T-cell (primary cell): ENCODE measurements at regions not wholly inside any gene's neighbourhood (a gene's known extent, or its start where the extent isn't known, plus 50 kb on each side); places are given as distances from the start of the nearest gene placed in this dataset.
"Not testable (repeated sequence)": the region's sequence is repeated elsewhere in the genome, so short reads cannot be mapped to it uniquely, and the experiment has no call there.

Experiments used
- ATAC-seq, 4 experiments: fragments of 200-7000 bp in 3 of 4; fragments of 150-1000 bp in 1 of 4; cut with Tn5 transposase; replicated peaks in 1 of 4; 1 replicate in 3 of 4; 2 replicates in 1 of 4; pipeline ENCODE4 v1.10.0; 2021; ENCODE audit warnings: moderate library complexity in 3 of 4, mild to moderate bottlenecking in 2 of 4, moderate number of reproducible peaks in 1 of 4
- CTCF ChIA-PET, 2 donors: fragments of 300-600 bp; sonication (Branson Sonifier 250); formaldehyde crosslinking; loops; one replicate each; lab custom pipeline; 2022; ENCODE audit warnings: antibody characterized with exemption in 2 of 2; lab: Charles Lee
- POLR2A ChIA-PET, 2 donors: fragments of 300-600 bp; sonication (Branson Sonifier 250); formaldehyde crosslinking; loops; one replicate each; lab custom pipeline; 2022; ENCODE audit warnings: antibody characterized with exemption in 2 of 2; lab: Charles Lee
- DNase-seq, 35 experiments: peaks; one replicate each; pipeline versions ENCODE4 v3.0.0 to v3.0.0-alpha.2; 2013 to 2023
- H3K27ac ChIP-seq: one replicate; pipeline ENCODE4 v1.5.1; 2013; ENCODE audit warnings: low read length
- H3K27me3 ChIP-seq, 2 experiments: replicated peaks in 1 of 2; 1 replicate in 1 of 2; 2 replicates in 1 of 2; pipeline versions ENCODE4 v1.6.1 to v1.7.0; 2013; ENCODE audit warnings: low read length in 1 of 2, mixed read lengths in 1 of 2; ENCODE audit not compliant: control insufficient read depth in 2 of 2, insufficient read depth in 2 of 2; ENCODE audit errors: extremely low read depth in 1 of 2
- H3K36me3 ChIP-seq, 2 donors: 1 replicate in 1 of 2; 2 replicates in 1 of 2; pipeline versions ENCODE4 v1.6.1 to v1.7.0; 2013; ENCODE audit warnings: low read length in 1 of 2; ENCODE audit not compliant: control insufficient read depth in 2 of 2, insufficient read depth in 1 of 2; ENCODE audit errors: extremely low read depth in 1 of 2
- H3K4me1 ChIP-seq, 2 experiments: 1 replicate in 1 of 2; 2 replicates in 1 of 2; pipeline versions ENCODE4 v1.6.1 to v1.7.0; 2013; ENCODE audit warnings: low read length in 2 of 2, mixed read lengths in 1 of 2; ENCODE audit not compliant: insufficient read depth in 2 of 2, control insufficient read depth in 1 of 2; ENCODE audit errors: extremely low read depth in 1 of 2
- H3K4me3 ChIP-seq, 2 donors: 1 replicate in 1 of 2; 2 replicates in 1 of 2; pipeline versions ENCODE4 v1.5.1 to v1.7.0; 2013; ENCODE audit warnings: mild to moderate bottlenecking in 2 of 2, low read length in 1 of 2, moderate library complexity in 1 of 2; ENCODE audit not compliant: control insufficient read depth in 1 of 2; ENCODE audit errors: extremely low read depth in 1 of 2
- H3K9me3 ChIP-seq: 2 replicates; pipeline ENCODE4 v1.7.0; 2013
- H3K27ac Mint-ChIP-seq, 2 donors: one replicate each; pipeline ENCODE4 v1.8.0; 2020 to 2021; ENCODE audit warnings: mild to moderate bottlenecking in 2 of 2, mixed read lengths in 2 of 2
- H3K27me3 Mint-ChIP-seq, 2 donors: one replicate each; pipeline ENCODE4 v1.8.0; 2021 to 2022; ENCODE audit warnings: mixed read lengths in 2 of 2
- H3K36me3 Mint-ChIP-seq: one replicate; pipeline ENCODE4 v1.8.0; 2021; ENCODE audit warnings: mixed read lengths
- H3K4me1 Mint-ChIP-seq, 3 donors: one replicate each; pipeline ENCODE4 v1.8.0; 2020 to 2022; ENCODE audit warnings: mixed read lengths in 3 of 3, mild to moderate bottlenecking in 1 of 3
- H3K4me3 Mint-ChIP-seq, 3 donors: one replicate each; pipeline ENCODE4 v1.8.0; 2020 to 2022; ENCODE audit warnings: mild to moderate bottlenecking in 3 of 3, mixed read lengths in 3 of 3, moderate library complexity in 3 of 3
- H3K9me3 Mint-ChIP-seq, 3 donors: one replicate each; pipeline ENCODE4 v1.8.0; 2020 to 2022; ENCODE audit warnings: mixed read lengths in 3 of 3
- WGBS: methylation state at CpG from one replicate; pipeline ENCODE4 v1.1.5; 2013; ENCODE audit warnings: missing lambda C conversion rate; ENCODE audit not compliant: insufficient coverage; 5-methylcytosine and 5-hydroxymethylcytosine counted together

DNA sequence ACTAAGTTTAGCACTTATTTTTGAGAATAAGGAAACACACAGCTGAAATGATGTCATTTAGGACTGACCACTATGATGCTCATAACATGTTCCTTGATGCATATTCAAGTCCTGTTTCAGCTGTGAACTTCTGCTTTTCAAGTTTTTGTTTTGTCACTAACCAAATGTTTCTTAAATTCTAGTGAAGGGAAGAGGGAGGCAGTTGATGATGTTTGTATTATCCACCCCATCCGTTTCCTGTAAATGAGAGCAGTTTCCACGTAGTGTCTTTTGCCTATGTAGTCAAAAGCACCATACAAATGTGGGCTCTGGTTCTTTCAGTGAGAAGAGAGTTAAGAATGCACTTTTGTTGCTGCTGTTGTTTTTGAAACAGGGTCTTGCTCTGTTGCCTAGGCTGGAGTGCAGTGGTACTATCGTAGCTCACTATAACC, 491.8 kb downstream of the PCNX1 start:
- Mint-ChIP-seq H3K4me1 (peaks cover 50 to 59% (median 53%) of the 10 kb centered on the region in 3 donors), H3K4me3 (peak overlapping the region; percentile 1 to 44 (median 25)), H3K36me3 (no peaks in the 10 kb centered on the region), H3K27me3 (no peaks in the 10 kb centered on the region), H3K9me3 (no peaks in the 10 kb centered on the region), H3K27ac (peak overlapping the region; percentile 77 to 89)
- CTCF ChIA-PET, result interaction anchor here in 1 of 2 donors (1.4 kb wide), 1 partner anchor 77 kb away, joined by 3 read pairs; no protein-coding TSS in a partner anchor
- Histone ChIP-seq H3K27me3 (no peaks in the 10 kb centered on the region), H3K4me3 (no peak overlapping the region), H3K4me1 (peaks cover 18 to 21% of the 10 kb centered on the region in 2 experiments), H3K27ac (peak overlapping the region; percentile 80), H3K36me3 (no peaks in the 10 kb centered on the region), H3K9me3 (no peaks in the 10 kb centered on the region)
- DNase-seq (peak in 18 of 35 experiments; percentile 1 to 48 (median 20)), ATAC-seq (peak; percentile 63 to 84 (median 76))
- POLR2A ChIA-PET, result interaction anchor here (0.8 to 1.4 kb wide), 4 partner anchors 10 to 78 kb away, joined by 3 to 7 read pairs (median 4); no protein-coding TSS in a partner anchor
- no CpG with 5 or more reads among the region's 3 CpGs for WGBS

- ChIA-PET POLR2A (interaction anchor here (0.5 to 0.7 kb wide), 3 partner anchors 12 to 109 kb away, joined by 3 to 4 read pairs (median 3); no protein-coding TSS in a partner anchor), CTCF (interaction anchor here in 1 of 2 donors (0.6 to 1.4 kb wide), 2 partner anchors 11 to 148 kb away, joined by 4 to 5 read pairs; no protein-coding TSS in a partner anchor)
- Histone ChIP-seq H3K36me3 (no peaks in the 10 kb centered on the region), H3K27me3 (no peaks in the 10 kb centered on the region), H3K9me3 (no peaks in the 10 kb centered on the region), H3K4me1 (peaks cover 18 to 21% of the 10 kb centered on the region in 2 experiments), H3K27ac (peak overlapping the region; percentile 14), H3K4me3 (no peak overlapping the region)
- Mint-ChIP-seq H3K27me3 (no peaks in the 10 kb centered on the region), H3K36me3 (peaks cover 6% of the 10 kb centered on the region), H3K27ac (peak overlapping the region; percentile 65 to 79), H3K4me1 (peaks cover 39 to 52% (median 51%) of the 10 kb centered on the region in 3 donors), H3K4me3 (peak overlapping the region in 1 of 3 donors; percentile 23), H3K9me3 (no peaks in the 10 kb centered on the region)
- ATAC-seq (peak in 2 of 4 experiments; percentile 35 to 43), DNase-seq (peak in 4 of 35 experiments; percentile 6 to 31 (median 16))
- WGBS, result no CpG with 5 or more reads among the region's 3 CpGs
Observed at GRCh38 chr14:71400871-71401321, 493.6 kb downstream of the PCNX1 start.

GRCh38 chr14:71402415-71402814, 495.2 kb downstream of the PCNX1 start:
- H3K4me3 Mint-ChIP-seq, H3K9me3 Mint-ChIP-seq, H3K36me3 ChIP-seq, ATAC-seq, CTCF ChIA-PET, H3K9me3 ChIP-seq, H3K27me3 Mint-ChIP-seq, H3K27me3 ChIP-seq, H3K36me3 Mint-ChIP-seq, H3K4me3 ChIP-seq, DNase-seq, H3K27ac Mint-ChIP-seq, H3K27ac ChIP-seq: not testable (repeated sequence)
- H3K4me1 ChIP-seq, result peaks cover 18 to 21% of the 10 kb centered on the region in 2 experiments
- POLR2A ChIA-PET, result interaction anchor here in 1 of 2 donors (0.6 kb wide), 1 partner anchor 283 kb away, joined by 3 read pairs; no protein-coding TSS in a partner anchor
- H3K4me1 Mint-ChIP-seq, result peaks cover 37 to 47% (median 40%) of the 10 kb centered on the region in 3 donors
- WGBS, result no CpG with 5 or more reads among the region's 3 CpGs

- H3K27ac ChIP-seq, result no peak overlapping the region
- Mint-ChIP-seq H3K27ac (no peak overlapping the region), H3K4me1 (peaks cover 33 to 48% (median 36%) of the 10 kb centered on the region in 3 donors), H3K27me3 (no peaks in the 10 kb centered on the region), H3K9me3 (no peaks in the 10 kb centered on the region), H3K4me3 (no peak overlapping the region), H3K36me3 (peaks cover 11% of the 10 kb centered on the region)
- H3K36me3 ChIP-seq, result no peaks in the 10 kb centered on the region
- peaks cover 14 to 18% of the 10 kb centered on the region in 2 experiments for H3K4me1 ChIP-seq
- CTCF ChIA-PET, result interaction anchor here (0.6 to 2.7 kb wide), 15 partner anchors 9 to 286 kb away, joined by 3 to 12 read pairs (median 6); no protein-coding TSS in a partner anchor
- ATAC-seq (peak in 3 of 4 experiments; percentile 47 to 70 (median 59)), DNase-seq (peak in 22 of 35 experiments; percentile 5 to 53 (median 19))
- no peaks in the 10 kb centered on the region for H3K27me3 ChIP-seq
- no peaks in the 10 kb centered on the region for H3K9me3 ChIP-seq
- no peak overlapping the region for H3K4me3 ChIP-seq
- POLR2A ChIA-PET, result interaction anchor here (0.6 to 1.1 kb wide), 6 partner anchors 18 to 82 kb away, joined by 3 to 11 read pairs (median 4); no protein-coding TSS in a partner anchor
Observed at GRCh38 chr14:71403656-71404055, 496.4 kb downstream of the PCNX1 start.

GRCh38 chr14:71405676-71406075, 498.4 kb downstream of the PCNX1 start:
- H3K36me3 Mint-ChIP-seq, result peaks cover 11% of the 10 kb centered on the region
- Histone ChIP-seq H3K4me3 (no peak overlapping the region), H3K36me3 (no peaks in the 10 kb centered on the region), H3K4me1 (peaks cover 5 to 6% of the 10 kb centered on the region in 2 experiments), H3K27ac (no peak overlapping the region), H3K9me3 (no peaks in the 10 kb centered on the region), H3K27me3 (no peaks in the 10 kb centered on the region)
- CTCF ChIA-PET, result interaction anchor here in 1 of 2 donors (1.0 to 2.7 kb wide), 3 partner anchors 11 to 268 kb away, joined by 4 to 11 read pairs (median 11); no protein-coding TSS in a partner anchor
- no peak overlapping the region for H3K27ac Mint-ChIP-seq
- H3K4me3 Mint-ChIP-seq, result no peak overlapping the region
- peaks cover 33 to 43% (median 36%) of the 10 kb centered on the region in 3 donors for H3K4me1 Mint-ChIP-seq
- POLR2A ChIA-PET, result no interaction called here
- no peak for DNase-seq
- no peaks in the 10 kb centered on the region for H3K9me3 Mint-ChIP-seq
- ATAC-seq, result no peak
- no peaks in the 10 kb centered on the region for H3K27me3 Mint-ChIP-seq
- WGBS, result 100% methylated on average over 3 of the region's 4 CpGs

DNA sequence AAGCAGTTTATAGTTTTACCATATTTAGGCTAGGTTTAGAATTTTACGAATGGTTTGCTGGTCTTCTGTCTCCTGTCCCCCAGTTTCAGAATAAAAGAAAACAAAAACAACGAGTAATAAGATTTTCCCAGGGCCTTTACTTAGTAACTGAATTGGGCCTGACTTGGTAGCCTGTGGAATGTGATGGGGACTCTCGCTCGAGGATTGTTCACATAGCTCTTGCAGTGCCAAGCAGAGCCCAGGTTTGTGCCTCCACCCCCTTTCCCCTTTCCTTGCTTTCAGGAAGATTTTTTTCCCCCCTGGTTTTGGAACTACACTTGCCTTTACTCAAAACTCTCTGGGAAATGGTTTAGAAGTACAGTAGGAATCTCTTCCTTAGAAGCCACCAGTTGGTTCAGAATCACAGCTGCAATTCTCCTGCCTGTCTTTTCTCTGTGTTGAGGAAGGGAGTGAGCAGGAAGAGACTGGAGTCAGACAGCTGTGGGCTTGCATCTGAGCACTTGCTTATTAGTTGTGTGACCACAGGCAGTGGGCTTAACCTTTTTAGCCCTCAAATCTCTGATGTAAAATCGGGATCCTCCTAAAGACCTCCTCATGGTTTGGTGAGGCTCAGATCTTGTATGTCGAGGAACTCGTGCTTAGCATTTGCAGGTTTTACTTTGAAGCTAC, 501.2 kb downstream of the PCNX1 start:
- no peak overlapping the region for H3K27ac Mint-ChIP-seq
- H3K4me1 ChIP-seq, result peaks cover 1 to 6% of the 10 kb centered on the region in 2 experiments

More for the DNA sequence above, 501.2 kb downstream of the PCNX1 start:
- Mint-ChIP-seq H3K36me3 (peaks cover 17% of the 10 kb centered on the region), H3K9me3 (no peaks in the 10 kb centered on the region), H3K4me3 (no peak overlapping the region), H3K27me3 (no peaks in the 10 kb centered on the region), H3K4me1 (peaks cover 33 to 46% (median 45%) of the 10 kb centered on the region in 3 donors)
- ChIA-PET CTCF (no interaction called here), POLR2A (interaction anchor here in 1 of 2 donors (0.6 kb wide), 1 partner anchor 94 kb away, joined by 6 read pairs; no protein-coding TSS in a partner anchor)
- Histone ChIP-seq H3K9me3 (no peaks in the 10 kb centered on the region), H3K27me3 (no peaks in the 10 kb centered on the region), H3K4me3 (no peak overlapping the region), H3K27ac (no peak overlapping the region), H3K36me3 (no peaks in the 10 kb centered on the region)
- DNase-seq (no peak), ATAC-seq (no peak)
- 67% methylated on average over 1 of the region's 7 CpGs for WGBS
